Left ventricle myocardium inferior (tissue), 1 donor: ENCODE measurements at regions not wholly inside any gene's neighbourhood (a gene's known extent, or its start where the extent isn't known, plus 50 kb on each side); places are given as distances from the start of the nearest gene placed in this dataset.

Experiments used
- DNase-seq: peaks from one replicate; pipeline ENCODE4 v3.0.0-alpha.2; 2020
- H3K27ac ChIP-seq: fragments of 200-600 bp; replicated peaks from 2 replicates; pipeline ENCODE4 v1.8.0; 2021
- H3K27me3 ChIP-seq: fragments of 200-600 bp; 2 replicates; pipeline ENCODE4 v1.8.0; 2021; ENCODE audit warnings: low read depth
- H3K36me3 ChIP-seq: fragments of 200-600 bp; 2 replicates; pipeline ENCODE4 v1.8.0; 2021
- H3K4me1 ChIP-seq: fragments of 200-600 bp; 2 replicates; pipeline ENCODE4 v1.8.0; 2021
- H3K4me3 ChIP-seq: fragments of 200-600 bp; 2 replicates; pipeline ENCODE4 v1.8.0; 2021; ENCODE audit warnings: mild to moderate bottlenecking, moderate library complexity
- H3K9me3 ChIP-seq: fragments of 200-600 bp; replicated peaks from 2 replicates; pipeline ENCODE4 v1.8.0; 2021
- intact Hi-C: fragments of 100-400 bp; cut with micrococcal nuclease; formaldehyde crosslinking; loops from one replicate; pipeline ENCODE4 v1.11.0; 2022
- TF ChIP-seq, protein P1 (sequence below): fragments of 200-600 bp; IDR thresholded peaks from 2 replicates; pipeline ENCODE4 v1.8.0; 2021; ENCODE audit warnings: antibody characterized with exemption, mild to moderate bottlenecking, borderline replicate concordance
- donor health status: DM: no; HTN: yes; CAD: no; lungs with severe emphysema.

DNA sequence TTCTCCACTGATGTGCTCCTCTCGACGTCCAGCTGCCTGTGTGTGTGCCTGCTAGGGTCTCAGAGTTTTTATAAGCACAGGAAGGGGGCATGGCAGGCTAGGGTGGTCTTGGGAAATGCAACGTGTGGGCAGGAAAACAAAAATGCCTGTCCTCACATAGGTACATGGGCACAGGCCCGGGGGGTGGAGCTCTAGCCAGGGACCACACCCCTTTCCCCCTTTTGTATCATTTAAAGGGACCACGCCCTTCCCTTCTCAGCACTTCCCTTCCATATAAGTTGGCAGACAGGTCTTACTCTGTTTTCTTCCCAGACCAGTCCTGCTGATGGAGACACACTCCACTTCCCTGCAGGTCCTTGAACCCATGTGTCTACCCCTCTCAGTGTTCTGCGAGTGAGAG, 645.0 kb downstream of the CBLN2 start:
- intact Hi-C loops: no loop called here
- H3K9me3 ChIP-seq: peaks cover 5% of the 10 kb centered on the region
- H3K4me1 ChIP-seq: no peaks in the 10 kb centered on the region
- no peak overlapping the region for H3K27ac ChIP-seq
- H3K4me3 ChIP-seq: no peak overlapping the region
- TF ChIP-seq, protein P1, sequence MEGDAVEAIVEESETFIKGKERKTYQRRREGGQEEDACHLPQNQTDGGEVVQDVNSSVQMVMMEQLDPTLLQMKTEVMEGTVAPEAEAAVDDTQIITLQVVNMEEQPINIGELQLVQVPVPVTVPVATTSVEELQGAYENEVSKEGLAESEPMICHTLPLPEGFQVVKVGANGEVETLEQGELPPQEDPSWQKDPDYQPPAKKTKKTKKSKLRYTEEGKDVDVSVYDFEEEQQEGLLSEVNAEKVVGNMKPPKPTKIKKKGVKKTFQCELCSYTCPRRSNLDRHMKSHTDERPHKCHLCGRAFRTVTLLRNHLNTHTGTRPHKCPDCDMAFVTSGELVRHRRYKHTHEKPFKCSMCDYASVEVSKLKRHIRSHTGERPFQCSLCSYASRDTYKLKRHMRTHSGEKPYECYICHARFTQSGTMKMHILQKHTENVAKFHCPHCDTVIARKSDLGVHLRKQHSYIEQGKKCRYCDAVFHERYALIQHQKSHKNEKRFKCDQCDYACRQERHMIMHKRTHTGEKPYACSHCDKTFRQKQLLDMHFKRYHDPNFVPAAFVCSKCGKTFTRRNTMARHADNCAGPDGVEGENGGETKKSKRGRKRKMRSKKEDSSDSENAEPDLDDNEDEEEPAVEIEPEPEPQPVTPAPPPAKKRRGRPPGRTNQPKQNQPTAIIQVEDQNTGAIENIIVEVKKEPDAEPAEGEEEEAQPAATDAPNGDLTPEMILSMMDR: no peak
- H3K27me3 ChIP-seq: no peaks in the 10 kb centered on the region
- no peak for DNase-seq
- no peaks in the 10 kb centered on the region for H3K36me3 ChIP-seq

DNA sequence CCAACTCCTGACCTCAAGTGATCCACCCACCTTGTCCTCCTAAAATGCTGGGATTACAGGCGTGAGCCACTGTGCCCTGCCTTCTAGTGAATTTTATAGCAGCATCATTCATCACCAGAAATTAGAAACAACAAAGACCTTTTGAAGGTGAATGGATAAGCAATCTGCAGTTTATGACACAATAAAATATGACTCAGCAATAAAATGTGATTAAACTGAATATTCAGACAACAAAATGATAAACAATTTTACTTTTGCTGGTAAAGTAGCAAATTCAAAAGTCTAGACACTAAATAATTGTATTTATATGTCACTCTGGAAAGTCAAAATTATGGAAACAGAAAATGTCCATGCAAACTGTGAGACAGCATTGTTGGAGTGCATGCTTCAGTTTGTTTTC, 656.6 kb downstream of the CBLN2 start:
- Histone ChIP-seq H3K9me3 (no peaks in the 10 kb centered on the region), H3K27me3 (no peaks in the 10 kb centered on the region), H3K4me3 (no peak overlapping the region), H3K4me1 (no peaks in the 10 kb centered on the region), H3K27ac (no peak overlapping the region), H3K36me3 (no peaks in the 10 kb centered on the region)
- TF ChIP-seq, protein P1: no peak
- intact Hi-C loops: no loop called here
- DNase-seq: no peak

DNA sequence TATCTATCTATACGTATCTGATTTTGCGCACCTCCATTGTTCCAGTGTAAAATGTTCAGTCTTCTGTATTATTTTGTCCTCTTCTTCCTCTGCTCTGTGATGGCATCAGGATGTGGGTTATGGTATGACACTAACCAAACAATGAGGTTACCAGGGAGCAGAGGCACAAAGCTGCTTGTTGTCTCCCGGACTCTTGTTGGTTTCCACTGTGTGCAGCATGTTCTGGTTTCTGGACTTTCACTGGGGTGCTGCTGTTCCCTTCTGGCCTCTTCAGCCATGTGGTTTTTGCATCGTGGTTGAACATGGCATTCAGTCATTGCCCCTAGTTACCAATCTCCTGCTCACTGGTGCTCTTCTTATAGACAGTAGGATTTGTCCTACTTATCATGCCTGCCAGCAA, 665.9 kb downstream of the CBLN2 start:
- intact Hi-C loops: no loop called here
- TF ChIP-seq, protein P1: no peak
- H3K27me3 ChIP-seq: no peaks in the 10 kb centered on the region

DNA sequence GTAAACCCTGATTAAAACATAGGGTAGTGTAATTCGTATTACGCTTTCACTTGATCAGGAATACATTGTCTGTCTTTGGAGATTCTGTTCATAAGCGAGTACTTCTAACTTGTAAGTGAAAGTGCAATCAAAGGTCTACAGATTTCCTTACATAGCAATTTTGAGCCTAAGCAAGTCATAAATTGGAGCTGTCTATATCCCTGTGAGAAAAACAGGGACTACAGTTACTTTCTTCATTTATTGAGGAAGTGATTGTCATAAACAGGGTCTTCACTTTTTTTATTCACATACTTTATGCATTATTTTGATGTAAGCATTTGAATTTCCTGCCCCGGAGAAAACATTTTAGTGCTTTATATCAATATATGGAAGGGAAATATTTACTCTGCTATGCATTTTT, 670.4 kb downstream of the CBLN2 start:
- Histone ChIP-seq H3K9me3 (no peaks in the 10 kb centered on the region), H3K4me1 (no peaks in the 10 kb centered on the region), H3K27ac (no peak overlapping the region), H3K4me3 (no peak overlapping the region), H3K27me3 (no peaks in the 10 kb centered on the region), H3K36me3 (no peaks in the 10 kb centered on the region)
- DNase-seq: no peak
- intact Hi-C loops: no loop called here
- TF ChIP-seq, protein P1: no peak

More for the DNA sequence above, 665.9 kb downstream of the CBLN2 start:
- no peak overlapping the region for H3K4me3 ChIP-seq
- H3K4me1 ChIP-seq: no peaks in the 10 kb centered on the region
- no peak overlapping the region for H3K27ac ChIP-seq
- H3K9me3 ChIP-seq: peaks cover 4% of the 10 kb centered on the region
- DNase-seq: no peak
- no peaks in the 10 kb centered on the region for H3K36me3 ChIP-seq

DNA sequence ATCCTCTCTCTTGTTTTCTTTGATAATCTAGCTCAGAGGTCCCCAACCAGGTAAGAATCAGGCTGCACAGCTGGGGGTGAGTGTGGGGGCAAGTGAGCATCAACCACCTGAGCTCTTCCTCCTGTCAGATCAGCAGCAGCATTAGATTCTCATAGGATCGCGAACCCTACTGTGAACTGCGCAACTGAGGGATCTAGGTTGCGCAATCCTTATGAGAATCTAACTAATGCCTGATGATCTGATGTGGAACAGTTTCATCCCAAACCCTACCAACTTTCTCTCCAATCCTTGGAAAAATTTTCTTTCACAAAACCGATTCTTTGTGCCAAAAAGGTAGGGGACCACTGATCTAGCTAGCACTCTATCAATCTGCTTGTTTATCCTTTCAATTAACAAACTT, 678.3 kb downstream of the CBLN2 start:
- intact Hi-C loops: no loop called here
- Histone ChIP-seq H3K27me3 (no peaks in the 10 kb centered on the region), H3K9me3 (peaks cover 27% of the 10 kb centered on the region), H3K36me3 (no peaks in the 10 kb centered on the region), H3K27ac (no peak overlapping the region), H3K4me1 (no peaks in the 10 kb centered on the region), H3K4me3 (no peak overlapping the region)
- TF ChIP-seq, protein P1: no peak
- no peak for DNase-seq

DNA sequence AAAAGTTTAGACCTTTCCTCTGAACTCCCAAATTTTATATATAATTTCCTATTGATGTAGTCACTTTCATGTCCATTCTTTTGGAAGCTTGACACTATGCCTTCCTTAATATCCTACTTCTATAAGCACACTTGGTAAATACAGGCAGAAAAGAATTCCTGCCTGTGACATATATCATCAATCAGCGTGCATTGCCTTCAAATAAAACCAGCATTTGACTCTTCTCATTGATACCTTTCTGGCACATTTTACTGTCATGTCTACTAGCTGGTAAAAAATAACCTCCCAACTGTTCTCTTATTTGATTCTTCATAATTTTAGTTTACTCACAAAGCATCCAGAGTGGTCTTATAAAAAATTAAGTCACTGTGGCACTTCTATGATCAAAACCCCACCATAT, 693.5 kb downstream of the CBLN2 start:
- Histone ChIP-seq H3K36me3 (no peaks in the 10 kb centered on the region), H3K9me3 (peaks cover 33% of the 10 kb centered on the region), H3K27me3 (no peaks in the 10 kb centered on the region), H3K4me1 (no peaks in the 10 kb centered on the region), H3K27ac (no peak overlapping the region), H3K4me3 (no peak overlapping the region)
- no peak for DNase-seq
- TF ChIP-seq, protein P1: no peak
- intact Hi-C loops: no loop called here
